Heart right ventricle (tissue), 16 donors: ENCODE measurements at regions not wholly inside any gene's neighbourhood (a gene's known extent, or its start where the extent isn't known, plus 50 kb on each side); places are given as distances from the start of the nearest gene placed in this dataset.

Source experiments
- ATAC-seq, 8 donors: fragments of 200-7000 bp; cut with Tn5 transposase; one replicate each; pipeline ENCODE4 v1.9.1; 2020; ENCODE audit warnings: mild to moderate bottlenecking in 8 of 8, moderate library complexity in 8 of 8, moderate number of reproducible peaks in 1 of 8
- DNase-seq, 2 donors: peaks; one replicate each; pipeline ENCODE4 v3.0.0-alpha.2; 2020
- H3K27ac ChIP-seq, 10 donors: fragments of 200-600 bp; sonication (generic) in 2 of 10; one replicate each; pipeline versions ENCODE4 v1.5.0 to v1.8.0; 2020 to 2022; ENCODE audit warnings: mild to moderate bottlenecking in 3 of 10
- H3K27me3 ChIP-seq, 7 donors: fragments of 200-600 bp; one replicate each; pipeline ENCODE4 v1.8.0; 2021 to 2022; ENCODE audit warnings: mild to moderate bottlenecking in 2 of 7
- H3K36me3 ChIP-seq, 9 donors: fragments of 200-600 bp; sonication (generic) in 1 of 9; one replicate each; pipeline versions ENCODE4 v1.5.0 to v1.8.0; 2020 to 2022; ENCODE audit warnings: mild to moderate bottlenecking in 2 of 9
- H3K4me1 ChIP-seq, 9 donors: fragments of 200-600 bp; sonication (generic) in 1 of 9; one replicate each; pipeline versions ENCODE4 v1.5.0 to v1.8.0; 2020 to 2022; ENCODE audit warnings: mild to moderate bottlenecking in 4 of 9
- H3K4me3 ChIP-seq, 10 donors: fragments of 200-600 bp; sonication (generic) in 2 of 10; one replicate each; pipeline versions ENCODE4 v1.5.0 to v1.8.0; 2020 to 2022; ENCODE audit warnings: mild to moderate bottlenecking in 7 of 10, moderate library complexity in 2 of 10
- H3K9me3 ChIP-seq, 11 donors: fragments of 200-600 bp in 10 of 11; sonication (generic) in 2 of 11; one replicate each; pipeline versions ENCODE4 v1.5.0 to v1.8.0; 2013 to 2022; ENCODE audit warnings: mild to moderate bottlenecking in 2 of 11, control low read depth in 1 of 11, moderate library complexity in 1 of 11
- CTCF ChIP-seq, 9 donors: fragments of 200-600 bp; sonication (generic) in 2 of 9; IDR thresholded peaks; one replicate each; pipeline versions ENCODE4 v1.5.0 to v1.8.0; 2021 to 2022; ENCODE audit warnings: antibody characterized with exemption in 9 of 9, mild to moderate bottlenecking in 5 of 9, moderate library complexity in 1 of 9
- WGBS, 2 donors: extraction: QIAGEN DNeasy Blood & Tissue Kit; methylation state at CpG; one replicate each; pipeline ENCODE4 v1.1.7; 2013; ENCODE audit warnings: inconsistent platforms in 1 of 2; 5-methylcytosine and 5-hydroxymethylcytosine counted together
- intact Hi-C, 10 donors: fragments of 100-400 bp; cut with DNase I; formaldehyde crosslinking; loops; one replicate each; pipeline versions ENCODE4 v1.11.1 to v1.14.2; 2022
- donor health status: Arrhythmogenic right ventricular cardiomyopathy.
- donor health status: ischemic (EF 13 %, LVEDD 7.1; RV severe dilation, severe dysfunction).
- donor health status: healthy with polysubstance abuse.
- donor health status: DM: no; HTN: yes; CAD: no.
- donor health status: DM: no; HTN: no; CAD: no.
- donor health status: ischemic (EF 25% LVEDD 6.9; RV normal size, moderate dysfunction).
- donor health status: ischemic (EF 25% LVEDD 5.7; RV mildly dilated, moderate dysfunction).
- donor health status: healthy.
- donor health status: DM: yes; HTN: yes; CAD: no.
- donor health status: Ischemic cardiomyopathy.
- donor health status: ischemic (EF 35%, LVEDD 5.7; RV mildly dilated, moderate dysfunction).
- donor health status: nonischemic (EF 11% LVEDD 7.7; RV severe dilation, severe dysfunction).
- donor health status: DM: yes; HTN: yes; CAD: no.
- donor health status: PGD.
- donor health status: ischemic (EF 29% LVEDD 5.4; RV normal size, mild dysfunction).
- donor health status: nonischemic (EF 23%, LVEDD 6.1; RV moderate dilation, normal function).

- Histone ChIP-seq H3K4me3 (no peak overlapping the region), H3K36me3 (no peaks in the 10 kb centered on the region), H3K27ac (peak overlapping the region in 1 of 10 donors; percentile 31), H3K4me1 (peaks cover 0 to 21% (median 5%) of the 10 kb centered on the region in 9 donors), H3K9me3 (peaks cover 0 to 6% (median 0%) of the 10 kb centered on the region in 11 donors), H3K27me3 (no peaks in the 10 kb centered on the region)
- intact Hi-C loops, result no loop called here
- no peak for TF ChIP-seq CTCF (IDR thresholded peaks at IDR 0.05)
- WGBS, 2 donors, result 79 to 81% methylated on average over 2 of the region's 2 CpGs
- no peak for DNase-seq
- no peak for ATAC-seq
Measured at GRCh38 chr9:13597004-13597403, 317.5 kb upstream of the MPDZ start.

GRCh38 chr9:13596383-13596970 lies 317.0 kb upstream of the MPDZ start:
- WGBS, 2 donors, result 87 to 91% methylated on average over 4 of the region's 4 CpGs
- intact Hi-C loops, result no loop called here
- no peak for ATAC-seq

GRCh38 chr9:13590996-13591395 lies 311.5 kb upstream of the MPDZ start:
- intact Hi-C loops, result no loop called here
- no peak overlapping the region for H3K4me3 ChIP-seq
- no peak for TF ChIP-seq CTCF (IDR thresholded peaks at IDR 0.05)
- WGBS, 2 donors, result 14 to 33% methylated on average over 1 of the region's 1 CpG
- H3K9me3 ChIP-seq, result no peaks in the 10 kb centered on the region
- no peaks in the 10 kb centered on the region for H3K27me3 ChIP-seq
- ATAC-seq (no peak), DNase-seq (no peak)
- peak overlapping the region in 1 of 10 donors; percentile 10 for H3K27ac ChIP-seq
- H3K36me3 ChIP-seq, result no peaks in the 10 kb centered on the region
- peaks cover 6 to 54% (median 32%) of the 10 kb centered on the region in 9 donors for H3K4me1 ChIP-seq

More at GRCh38 chr9:13596383-13596970, 317.0 kb upstream of the MPDZ start:
- no peak for TF ChIP-seq CTCF (IDR thresholded peaks at IDR 0.05)
- H3K27me3 ChIP-seq, result no peaks in the 10 kb centered on the region
- H3K9me3 ChIP-seq, result peaks cover 0 to under 1% (median 0%) of the 10 kb centered on the region in 11 donors
- H3K4me1 ChIP-seq, result peaks cover 0 to 25% (median 6%) of the 10 kb centered on the region in 9 donors
- H3K36me3 ChIP-seq, result no peaks in the 10 kb centered on the region
- H3K27ac ChIP-seq, result peak overlapping the region in 1 of 10 donors; percentile 31
- DNase-seq, result no peak
- no peak overlapping the region for H3K4me3 ChIP-seq

GRCh38 chr9:13589034-13589737 lies 309.7 kb upstream of the MPDZ start:
- Histone ChIP-seq H3K27ac (peak overlapping the region in 6 of 10 donors; percentile 17 to 80 (median 69)), H3K27me3 (no peaks in the 10 kb centered on the region), H3K36me3 (no peaks in the 10 kb centered on the region), H3K4me3 (no peak overlapping the region), H3K9me3 (no peaks in the 10 kb centered on the region), H3K4me1 (peaks cover 6 to 56% (median 34%) of the 10 kb centered on the region in 9 donors)
- WGBS, 2 donors, result 76 to 81% methylated on average over 2 of the region's 2 CpGs
- no peak for TF ChIP-seq CTCF (IDR thresholded peaks at IDR 0.05)
- no peak for DNase-seq
- no peak for ATAC-seq
- intact Hi-C loops, result loop anchor here in 3 of 10 donors (5.0 to 10.0 kb wide), 3 partner anchors 142 to 436 kb away; no protein-coding TSS in a partner anchor
